ENCODE measurements at regions not wholly inside any gene's neighbourhood (a gene's known extent, or its start where the extent isn't known, plus 50 kb on each side); places are given as distances from the start of the nearest gene placed in this dataset.
A peak's percentile ranks its signal among the peaks of the same experiment; 100 is the strongest.

DNA sequence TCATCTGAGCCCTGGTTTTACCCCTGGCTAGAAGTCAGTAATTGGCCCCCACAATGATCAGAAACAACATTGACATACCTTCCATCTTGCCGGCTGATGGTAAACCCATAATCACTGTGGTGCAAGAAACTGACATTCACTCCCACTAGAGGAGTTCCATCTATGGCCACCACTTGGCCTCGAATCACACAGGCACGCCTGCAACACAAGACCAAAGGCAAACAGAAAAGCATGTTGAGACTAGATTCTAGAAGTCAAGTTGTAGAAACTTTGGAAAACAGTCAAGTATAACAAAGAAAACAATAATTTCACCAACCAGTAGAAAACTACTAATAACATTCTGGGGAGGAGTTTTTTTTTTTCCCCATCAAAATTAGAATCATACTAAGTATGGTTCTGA lies 183.4 kb downstream of the SH2D1A start:
- DNase-seq: no peak

DNA sequence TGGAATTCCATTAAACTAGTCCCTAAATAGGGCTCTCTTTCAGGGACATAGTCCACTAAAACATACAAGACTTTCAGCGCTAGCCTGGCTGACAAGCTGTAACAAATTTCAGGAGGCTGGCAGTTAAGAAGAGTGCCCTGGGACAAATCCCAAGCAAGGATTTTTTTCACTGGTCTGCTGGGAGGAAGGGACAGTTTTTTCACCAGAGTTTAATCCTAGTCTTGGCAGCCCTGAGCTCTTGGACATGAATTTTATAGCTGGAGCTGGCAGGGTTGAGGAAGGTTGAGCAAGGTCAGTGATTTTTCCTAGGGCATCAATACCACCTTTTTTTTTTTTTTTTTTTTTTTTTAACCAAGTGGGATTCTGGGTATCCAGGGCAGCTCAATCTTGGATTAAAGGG lies 184.4 kb downstream of the SH2D1A start:
- peak in 1 of 2 experiments; percentile 59 for DNase-seq

DNA sequence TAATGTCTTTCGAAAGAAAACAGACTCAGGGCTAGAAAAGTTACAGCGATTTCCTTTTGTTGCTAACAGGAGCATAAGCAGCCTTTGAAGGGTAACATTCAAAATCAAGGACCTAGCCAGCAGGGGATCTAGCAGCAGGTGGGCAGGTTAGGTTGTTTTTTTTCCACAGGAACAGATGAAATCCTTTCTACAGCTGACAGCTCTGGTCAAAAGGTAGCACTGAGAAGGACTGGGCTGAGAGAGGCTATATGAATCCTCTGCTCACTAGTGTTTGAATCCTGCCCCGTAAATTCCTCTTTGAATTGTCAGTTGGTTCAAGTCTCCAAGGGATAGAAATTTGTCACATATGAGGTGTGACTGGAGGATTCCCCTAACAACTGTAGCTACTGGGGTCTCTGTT lies 188.2 kb downstream of the SH2D1A start:
- no peak for DNase-seq

- no peak for DNase-seq
Measured at GRCh38 chrX:124540474-124540873, 194.1 kb downstream of the SH2D1A start.

DNA sequence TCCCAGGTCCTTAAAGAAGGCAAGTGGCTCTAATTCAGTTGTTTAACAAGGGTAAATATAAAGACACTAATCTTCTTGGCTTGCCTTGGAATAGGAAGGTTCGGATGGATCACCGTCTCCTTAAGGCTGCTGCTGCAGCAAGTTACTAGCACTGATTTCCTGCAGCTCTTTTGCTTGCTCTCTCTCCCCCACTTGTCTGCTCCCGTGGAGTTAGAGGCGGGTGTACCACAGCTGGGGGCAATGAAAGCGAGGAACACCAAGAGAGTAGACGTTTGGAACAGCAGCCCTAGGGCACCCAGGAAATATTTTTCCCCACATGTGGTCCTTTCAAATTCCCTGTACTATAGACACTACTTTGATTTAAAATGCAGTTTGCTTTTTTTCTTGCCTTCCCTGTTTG lies 202.2 kb downstream of the SH2D1A start:
- no peak for DNase-seq

DNA sequence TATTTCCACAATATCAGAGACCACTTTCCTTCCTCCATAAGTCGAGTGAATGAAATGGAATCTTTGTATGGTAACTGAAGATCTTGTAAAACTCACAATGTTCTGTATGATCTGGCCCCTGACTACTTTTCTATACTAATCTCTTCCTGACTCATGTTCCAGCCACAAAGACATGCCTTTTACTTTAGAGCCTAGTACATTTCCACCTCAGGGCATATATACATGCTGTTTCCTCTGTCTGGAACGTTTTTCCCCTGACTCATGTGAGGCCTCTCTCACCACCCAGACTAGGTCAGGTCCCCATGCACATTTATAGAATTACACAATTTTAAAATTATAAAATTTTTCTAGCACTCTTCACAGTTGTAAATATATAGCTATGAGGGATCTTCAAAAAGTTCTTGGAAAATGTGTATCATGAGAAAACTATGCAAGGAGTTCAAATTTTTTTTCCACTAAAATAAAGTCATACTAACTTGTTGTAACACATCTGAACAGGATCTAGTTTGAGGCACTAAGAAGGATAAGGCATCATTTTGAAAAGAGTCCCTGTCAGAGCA lies 208.8 kb downstream of the SH2D1A start:
- DNase-seq: no peak

- DNase-seq: no peak
Measured at GRCh38 chrX:124557976-124558375, 211.6 kb downstream of the SH2D1A start.

- no peak for DNase-seq
Measured at GRCh38 chrX:124573468-124573867, 227.1 kb downstream of the SH2D1A start.

DNA sequence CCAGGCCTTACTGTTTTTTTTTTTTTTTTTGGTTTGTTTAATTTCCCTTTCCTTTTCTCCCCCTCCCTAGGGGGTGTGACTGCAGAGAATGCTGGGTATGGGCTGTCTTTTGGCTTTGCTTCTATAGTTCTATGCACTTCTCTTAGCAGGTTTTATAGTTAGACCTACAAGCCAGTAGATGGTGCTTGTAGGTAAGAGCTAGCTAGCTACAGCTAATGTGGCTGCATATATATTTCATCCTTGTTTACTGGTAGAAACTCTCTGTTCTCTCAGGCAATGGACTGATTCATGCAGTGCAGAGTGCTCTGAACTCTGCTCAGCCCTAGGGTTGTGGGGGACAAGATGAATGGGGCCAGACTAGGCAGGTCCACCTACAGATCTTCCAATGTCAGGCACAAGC lies 246.4 kb downstream of the SH2D1A start:
- no peak for DNase-seq

GRCh38 chrX:124594017-124594651 lies 247.8 kb downstream of the SH2D1A start:
- no peak for DNase-seq

GRCh38 chrX:124605511-124605910 lies 259.1 kb downstream of the SH2D1A start:
- no peak for DNase-seq

DNA sequence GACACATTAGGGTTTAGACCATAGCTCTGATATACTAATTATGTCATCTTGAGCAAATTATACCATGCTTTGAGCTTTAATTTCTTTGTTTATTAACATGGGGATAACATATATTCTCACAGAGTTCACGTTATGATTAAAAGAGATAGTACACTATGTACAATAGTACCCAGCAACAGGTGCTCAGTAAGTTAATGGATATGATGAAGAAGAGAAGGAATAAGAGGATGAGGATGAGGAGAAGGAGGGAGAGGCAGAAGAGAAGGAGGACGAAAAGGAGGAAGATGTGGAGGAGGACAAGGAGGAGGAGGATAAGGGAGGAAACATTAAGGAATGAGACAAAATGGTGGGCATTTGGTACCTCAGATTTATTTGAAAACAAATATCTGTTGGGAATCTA lies 260.4 kb downstream of the SH2D1A start:
- DNase-seq: no peak

DNA sequence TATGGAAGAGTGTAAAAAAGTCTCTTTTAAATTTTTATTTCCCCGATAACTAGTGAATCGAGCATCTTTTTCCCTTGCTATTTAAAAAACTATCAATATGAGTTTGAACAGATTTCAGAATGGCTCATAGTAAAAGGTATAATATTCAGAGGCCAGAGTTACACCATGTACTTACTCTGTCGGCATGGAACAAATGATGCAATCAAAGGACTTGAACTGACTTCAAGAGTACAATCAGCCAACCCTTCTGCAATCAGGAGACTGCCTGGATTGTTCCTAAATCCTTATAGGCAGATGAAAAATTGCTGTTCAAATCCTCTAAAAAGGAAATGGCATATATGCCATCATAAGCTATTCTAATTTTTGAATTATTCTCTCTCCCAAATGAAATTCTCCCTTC lies 273.3 kb downstream of the SH2D1A start:
- DNase-seq: no peak

GRCh38 chrX:124634363-124634762 lies 288.0 kb downstream of the SH2D1A start:
- DNase-seq: no peak

DNA sequence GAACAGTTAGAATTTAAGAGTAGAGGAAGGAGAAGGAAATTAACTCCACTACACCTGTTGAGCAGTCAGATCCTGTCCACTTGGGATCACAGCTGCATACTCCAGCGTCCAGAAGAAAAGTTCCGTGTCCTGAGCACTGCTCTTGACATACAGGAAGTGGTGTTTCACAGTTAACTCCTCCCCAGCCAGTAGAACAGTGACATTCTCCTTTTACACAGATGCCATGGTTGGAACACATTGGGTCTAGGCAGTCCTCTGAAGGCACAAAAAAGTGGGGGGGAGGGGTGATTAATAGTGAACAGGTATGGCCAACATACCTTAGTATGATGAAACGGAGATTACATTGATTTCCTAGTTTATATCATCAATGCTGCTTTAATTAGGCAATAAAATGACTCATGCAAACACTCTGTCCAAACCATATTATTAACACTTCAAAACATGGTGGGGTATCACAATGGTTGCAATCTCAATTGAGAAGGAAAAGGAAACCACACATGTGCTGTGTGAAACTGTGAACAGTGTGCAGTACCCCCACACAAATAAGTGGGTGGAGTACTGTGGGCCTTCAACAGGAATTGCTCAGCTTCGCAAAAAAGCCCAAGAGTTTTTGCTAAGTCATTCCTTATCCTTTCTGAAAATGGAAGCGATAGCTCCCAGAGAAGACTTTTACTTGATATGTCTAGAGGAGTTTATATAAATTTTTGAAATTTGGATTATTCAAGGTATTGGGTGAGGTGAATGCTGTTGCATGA lies 295.6 kb downstream of the SH2D1A start:
- DNase-seq: no peak

- no peak for DNase-seq
Measured at GRCh38 chrX:124646403-124646802, 300.0 kb downstream of the SH2D1A start.

DNA sequence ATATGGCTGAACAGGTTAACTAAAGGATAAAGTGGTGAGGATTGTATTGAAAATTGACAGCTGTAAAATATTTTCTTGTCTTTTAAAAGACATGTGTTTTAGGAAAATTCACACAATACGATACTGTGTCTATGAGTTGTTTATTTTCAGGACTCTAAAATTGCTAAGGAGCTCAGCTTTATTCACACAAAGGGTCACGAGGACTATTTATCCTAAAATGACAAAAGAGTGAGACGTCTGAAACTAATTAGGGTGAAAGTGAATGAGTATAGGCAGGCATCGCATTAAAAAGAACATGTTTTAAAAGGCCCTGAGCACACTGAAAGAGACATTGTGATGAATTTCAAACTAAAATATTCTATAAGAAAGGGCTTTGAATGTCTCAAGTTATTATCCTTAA lies 304.7 kb downstream of the SH2D1A start:
- DNase-seq: no peak

DNA sequence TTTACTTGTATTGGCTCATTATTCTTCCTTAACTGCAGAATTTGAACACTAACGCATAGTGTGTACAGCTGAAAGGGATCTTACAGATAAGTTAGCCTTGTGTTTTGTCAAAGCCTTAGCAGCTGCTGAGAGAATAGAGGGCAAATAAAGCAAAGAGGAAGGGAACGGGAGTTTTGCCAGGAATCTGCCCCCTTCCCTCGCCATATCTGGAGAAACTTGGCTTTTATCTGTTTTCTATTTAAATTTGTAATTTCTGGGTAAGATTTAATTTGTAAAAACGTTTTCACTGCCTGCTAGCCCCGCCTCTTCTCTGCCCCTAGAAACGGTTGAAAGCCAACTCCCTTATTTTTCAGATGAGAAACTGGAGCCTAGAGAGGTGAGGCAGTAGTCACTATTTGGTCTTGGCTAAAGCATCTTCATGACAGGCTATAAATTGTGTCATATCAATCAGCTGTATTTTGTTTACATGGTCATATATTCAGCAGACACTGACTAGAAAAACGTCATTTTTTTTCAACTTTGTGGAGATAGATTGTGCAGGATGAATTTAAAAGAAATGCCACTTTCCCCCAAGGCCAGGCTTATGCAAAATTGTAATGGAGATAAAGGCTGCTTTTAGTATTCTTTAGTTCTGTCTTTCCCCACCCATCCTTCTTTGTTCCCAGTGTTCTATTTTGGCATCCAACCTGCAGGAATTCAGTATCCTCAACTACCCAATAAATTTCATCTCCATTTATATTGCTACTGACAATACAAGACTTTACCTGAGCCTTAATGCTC lies 319.4 kb downstream of the SH2D1A start:
- DNase-seq: no peak

DNA sequence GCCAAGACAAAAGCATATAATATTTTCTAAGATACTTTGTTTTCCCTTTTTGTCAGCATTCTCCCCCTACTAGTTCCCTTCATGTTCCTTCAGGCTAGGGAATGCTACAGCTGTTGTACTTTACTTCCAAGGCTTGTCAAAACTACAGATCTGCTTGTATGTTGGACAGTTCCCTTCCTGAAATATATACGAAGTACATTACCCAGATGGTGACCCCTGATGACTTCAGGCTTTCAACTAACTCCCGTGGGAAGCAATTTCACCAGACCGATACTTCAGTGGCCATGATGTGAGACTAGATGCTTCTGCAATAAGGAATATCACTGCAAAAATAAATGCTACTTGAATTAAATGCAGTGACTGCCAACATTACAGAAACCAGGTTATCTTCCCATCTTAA lies 332.8 kb downstream of the SH2D1A start:
- no peak for DNase-seq

GRCh38 chrX:124680287-124680686 lies 333.9 kb downstream of the SH2D1A start:
- DNase-seq: no peak

GRCh38 chrX:124690495-124690894 lies 344.1 kb downstream of the SH2D1A start:
- no peak for DNase-seq

GRCh38 chrX:124699876-124700275 lies 353.5 kb downstream of the SH2D1A start:
- DNase-seq: no peak

DNA sequence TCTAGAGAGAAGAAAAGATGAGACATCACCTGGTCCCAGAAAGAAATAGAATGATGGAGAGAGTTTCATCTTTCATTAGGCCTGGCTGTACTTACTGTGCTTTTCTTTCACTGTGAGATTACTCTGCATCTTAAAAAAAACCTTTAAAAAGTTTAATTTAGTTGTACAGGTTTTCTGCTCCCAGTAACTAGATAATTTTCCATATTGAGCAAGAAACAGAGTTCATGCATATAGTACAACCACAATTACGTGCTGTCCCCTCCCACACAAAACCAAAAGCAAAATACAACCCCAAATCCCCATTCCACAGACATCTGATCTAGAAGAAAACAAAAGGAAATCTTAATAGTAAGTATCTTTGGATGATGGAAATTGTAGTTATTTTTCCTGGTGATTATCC lies 371.2 kb downstream of the SH2D1A start:
- DNase-seq: no peak

- peak in 1 of 2 experiments; percentile 12 for DNase-seq
Measured at GRCh38 chrX:124719060-124719459, 372.7 kb downstream of the SH2D1A start.

Data from NCI-H446 (cell line).